ENCODE measurements at regions not wholly inside any gene's neighbourhood (a gene's known extent, or its start where the extent isn't known, plus 50 kb on each side); places are given as distances from the start of the nearest gene placed in this dataset.
"Not testable (repeated sequence)": the region's sequence is repeated elsewhere in the genome, so short reads cannot be mapped to it uniquely, and the experiment has no call there.

DNA sequence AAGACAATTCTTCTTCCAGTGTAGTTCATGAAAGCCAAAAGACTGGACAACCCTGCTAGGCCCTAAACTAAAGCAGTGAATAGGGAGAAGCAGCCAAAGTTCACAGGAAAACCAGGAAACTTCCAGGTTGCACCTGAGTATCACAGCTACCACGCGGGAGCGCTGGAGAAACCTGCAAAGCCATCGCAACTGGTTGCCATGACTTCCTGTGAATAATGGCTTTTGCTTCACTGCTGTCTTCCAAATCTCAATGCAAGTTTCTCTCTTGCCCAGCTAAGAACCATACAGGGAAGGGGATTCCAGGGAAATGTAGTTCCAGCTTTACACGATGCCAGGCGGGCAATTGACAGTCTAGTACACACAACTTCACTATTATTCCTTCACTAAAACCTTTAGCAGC lies 114.1 kb downstream of the GXYLT1 start:
- DNase-seq: no peak

- no peak for DNase-seq
Measured at GRCh38 chr12:42027546-42027945, 117.1 kb downstream of the GXYLT1 start.

DNA sequence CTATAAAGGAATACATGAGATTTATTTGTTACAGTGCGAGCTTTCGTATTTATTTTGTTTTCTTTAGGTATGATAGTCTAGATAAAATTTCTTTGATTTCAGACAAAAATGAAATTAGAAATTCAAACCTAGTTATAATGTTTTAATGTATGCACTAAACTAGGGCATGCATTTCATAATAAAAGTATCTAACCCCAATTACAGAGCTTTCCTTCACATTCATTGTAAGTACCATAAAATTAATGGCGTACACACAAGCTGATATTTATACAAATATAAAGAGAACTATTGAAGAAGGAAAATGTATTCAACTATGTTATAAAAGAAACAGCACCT lies 120.2 kb downstream of the GXYLT1 start:
- DNase-seq: no peak

DNA sequence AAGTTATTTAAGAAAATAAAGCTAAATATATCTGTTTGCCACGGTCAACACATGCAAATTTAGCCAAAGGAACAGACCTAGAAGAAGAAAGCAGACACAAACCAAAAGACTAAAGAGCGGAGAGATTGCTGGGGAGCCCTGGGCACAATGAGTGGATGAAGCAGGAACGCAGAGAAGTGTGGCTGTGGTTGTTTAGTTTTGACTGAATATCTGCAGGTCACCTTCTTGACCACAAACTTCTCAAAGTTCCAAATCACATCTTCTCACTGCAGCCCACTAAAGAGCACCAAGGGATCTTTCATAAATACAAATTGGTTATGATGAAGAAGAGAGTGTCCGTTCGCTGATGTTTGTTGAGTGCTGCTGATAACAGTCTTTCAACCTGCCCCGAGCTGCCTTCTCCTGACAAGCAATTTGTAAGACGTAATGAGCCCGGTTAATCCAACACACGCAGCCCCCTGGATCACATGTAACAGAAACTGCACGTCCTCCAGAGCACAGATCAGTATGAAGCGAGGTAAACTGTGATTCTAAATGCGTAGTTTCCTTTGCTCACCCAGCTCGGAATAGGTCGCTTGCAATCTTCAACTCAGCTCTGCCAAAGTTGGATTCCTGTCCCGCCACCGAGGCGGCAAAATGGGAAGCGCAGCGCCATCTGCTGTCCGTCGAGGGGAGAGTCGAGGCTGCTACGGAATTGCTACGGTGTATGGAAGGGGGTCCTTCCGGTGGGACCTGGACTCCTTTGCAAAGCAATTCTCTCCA lies 120.8 kb downstream of the GXYLT1 start:
- DNase-seq: peak; percentile 48

DNA sequence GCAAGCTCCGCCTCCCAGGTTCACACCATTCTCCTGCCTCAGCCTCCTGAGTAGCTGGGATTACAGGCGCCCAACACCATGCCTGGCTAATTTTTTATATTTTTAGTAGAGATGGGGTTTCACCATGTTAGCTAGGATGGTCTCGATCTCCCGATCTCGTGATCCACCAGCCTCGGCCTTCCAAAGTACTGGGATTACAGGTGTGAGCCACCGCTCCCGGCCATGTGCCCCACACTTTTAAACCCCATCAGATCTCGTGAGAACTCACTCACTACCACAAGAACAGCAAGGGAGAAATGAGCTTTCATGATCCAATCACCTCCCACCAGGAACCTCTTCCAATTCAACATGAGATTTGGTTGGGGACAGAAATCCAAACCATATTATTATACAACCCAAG lies 122.7 kb downstream of the GXYLT1 start:
- DNase-seq: not testable (repeated sequence)

GRCh38 chr12:42021469-42021868 lies 123.2 kb downstream of the GXYLT1 start:
- DNase-seq: no peak

- no peak for DNase-seq
Measured at GRCh38 chr12:42020226-42020625, 124.4 kb downstream of the GXYLT1 start.

DNA sequence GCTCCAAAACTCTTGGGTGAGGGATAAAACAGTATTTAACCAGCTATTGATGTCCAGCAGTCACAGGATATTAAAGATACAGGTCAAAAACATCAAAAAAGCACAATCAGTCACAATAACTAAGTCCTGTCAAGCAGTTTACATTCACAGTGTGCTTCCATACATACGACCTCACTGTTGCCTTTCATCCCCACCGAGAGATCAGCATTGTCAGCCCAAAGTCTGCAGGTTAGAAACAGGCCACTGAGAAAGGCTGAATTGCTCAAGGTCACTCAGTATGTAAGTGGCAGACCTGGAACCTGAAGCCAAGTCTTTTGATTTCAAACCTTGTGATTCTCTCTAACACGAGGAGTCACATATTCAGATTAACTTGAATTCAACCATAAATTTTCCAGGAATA lies 124.9 kb downstream of the GXYLT1 start:
- no peak for DNase-seq

- DNase-seq: no peak
Measured at GRCh38 chr12:42017051-42017450, 127.6 kb downstream of the GXYLT1 start.

DNA sequence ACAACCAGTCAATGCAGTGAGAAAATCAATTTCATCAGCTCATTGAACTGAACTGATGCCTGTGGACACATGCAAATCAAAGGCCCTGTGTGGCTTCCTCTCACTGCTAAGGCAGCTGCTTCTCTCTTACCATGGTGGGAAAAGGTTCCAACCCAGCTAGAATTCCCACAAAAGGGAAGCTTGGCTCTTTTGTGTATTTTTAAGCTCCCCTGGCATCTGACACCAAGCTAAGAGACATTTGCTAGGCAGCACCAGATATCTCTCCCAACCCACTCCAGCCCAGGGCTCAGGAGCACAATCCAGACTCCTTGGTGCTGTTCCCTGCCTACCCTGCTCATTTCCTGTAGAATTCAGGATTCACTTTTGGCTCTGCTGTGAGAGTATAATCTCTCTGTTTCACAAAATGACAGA lies 129.6 kb downstream of the GXYLT1 start:
- no peak for DNase-seq

GRCh38 chr12:42012501-42012900 lies 132.2 kb downstream of the GXYLT1 start:
- not testable (repeated sequence) for DNase-seq

DNA sequence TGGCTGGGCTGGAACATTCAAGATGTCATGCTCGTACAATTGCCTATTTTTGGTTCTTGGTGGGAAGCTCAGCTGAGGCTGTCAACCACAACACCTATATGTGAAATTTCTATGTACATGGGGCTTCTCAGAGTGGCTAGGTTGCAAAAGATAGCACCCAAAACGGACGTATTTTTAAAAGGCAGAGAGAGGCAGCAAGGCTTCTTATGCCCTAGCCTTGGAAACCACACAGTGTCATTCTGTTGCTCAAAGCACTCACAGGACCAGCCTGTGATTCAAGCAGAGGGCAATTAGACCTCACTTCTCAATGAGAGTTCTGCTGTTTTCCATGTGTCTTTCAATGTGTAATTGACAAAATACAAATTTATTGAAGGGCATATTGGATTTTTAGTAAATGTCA lies 134.0 kb downstream of the GXYLT1 start:
- DNase-seq: no peak

GRCh38 chr12:42010257-42010656 lies 134.4 kb downstream of the GXYLT1 start:
- no peak for DNase-seq

- DNase-seq: no peak
Measured at GRCh38 chr12:42008996-42009395, 135.7 kb downstream of the GXYLT1 start.

GRCh38 chr12:42003031-42003430 lies 141.6 kb downstream of the GXYLT1 start:
- no peak for DNase-seq

DNA sequence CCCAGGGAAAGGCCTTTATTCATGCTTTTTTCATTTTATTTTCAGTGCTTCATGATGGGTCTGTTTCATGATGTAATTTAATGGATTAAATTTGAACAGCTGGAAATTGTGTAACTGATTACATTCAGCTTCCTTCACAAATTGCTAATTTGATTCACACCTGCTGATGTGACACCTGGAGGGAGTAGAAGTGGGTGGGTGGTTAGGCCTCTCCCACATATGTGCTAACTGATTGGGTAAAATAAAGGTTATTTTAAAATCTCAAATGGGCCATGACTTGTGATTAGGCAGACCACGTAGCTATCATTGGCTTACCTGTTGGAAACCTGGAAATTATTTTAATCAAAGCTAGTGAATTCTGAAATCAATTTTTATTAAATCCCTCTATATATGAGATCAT lies 142.1 kb downstream of the GXYLT1 start:
- DNase-seq: no peak

DNA sequence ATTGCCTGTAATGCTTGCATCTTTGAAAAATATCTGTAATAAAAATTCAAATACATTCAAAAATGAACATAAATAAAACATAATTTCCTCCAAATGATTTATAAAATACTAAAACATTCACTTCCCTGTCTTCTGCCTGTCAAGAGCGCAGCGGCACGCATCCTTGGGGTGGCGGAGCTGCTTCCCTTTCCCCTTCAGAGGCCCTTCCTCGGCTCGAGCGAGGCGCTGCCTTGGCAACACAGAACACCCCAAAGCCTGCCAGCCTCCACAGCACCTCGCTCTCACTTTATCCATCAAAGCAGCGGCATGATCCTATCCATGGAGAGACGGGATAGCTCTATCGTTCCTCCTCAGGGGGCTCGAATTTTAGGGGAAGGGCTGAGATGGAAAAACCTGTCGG lies 146.2 kb downstream of the GXYLT1 start:
- no peak for DNase-seq

DNA sequence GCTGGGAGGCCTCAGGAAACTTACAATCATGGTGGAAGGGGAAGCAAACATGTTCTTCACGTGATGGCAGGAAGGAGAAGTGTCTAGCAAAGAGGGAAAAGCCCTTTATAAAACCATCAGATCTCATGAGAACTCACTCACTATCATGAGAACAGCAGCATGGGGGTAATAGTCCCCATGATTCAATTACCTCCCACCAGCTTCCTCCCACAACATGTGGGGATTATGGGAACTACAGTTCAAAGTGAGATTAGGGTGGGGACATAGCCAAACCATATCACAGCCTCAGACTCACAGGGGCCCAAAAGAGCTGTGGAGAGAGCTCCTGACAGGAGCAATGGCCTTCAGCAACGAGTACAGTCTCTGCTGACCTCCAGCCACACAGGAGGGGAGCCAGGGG lies 151.4 kb downstream of the GXYLT1 start:
- DNase-seq: no peak

- no peak for DNase-seq
Measured at GRCh38 chr12:41992692-41993215, 151.9 kb downstream of the GXYLT1 start.

- DNase-seq: no peak
Measured at GRCh38 chr12:41992022-41992421, 152.7 kb downstream of the GXYLT1 start.

- no peak for DNase-seq
Measured at GRCh38 chr12:41988715-41989114, 156.0 kb downstream of the GXYLT1 start.

DNA sequence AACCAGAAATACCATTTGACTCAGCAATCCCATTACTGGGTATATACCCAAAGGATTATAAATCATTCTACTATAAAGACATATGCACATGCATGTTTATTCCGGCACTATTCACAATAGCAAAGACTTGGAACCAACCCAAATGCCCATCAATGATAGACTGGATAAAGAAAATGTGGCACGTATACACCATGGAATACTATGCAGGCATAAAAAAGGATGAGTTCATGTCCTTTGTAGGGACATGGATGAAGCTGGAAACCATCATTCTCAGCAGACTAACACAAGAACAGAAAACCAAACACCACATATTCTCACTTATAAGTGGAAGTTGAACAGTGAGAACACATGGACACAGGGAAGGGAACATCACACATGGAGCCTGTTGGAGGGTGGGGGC lies 158.2 kb downstream of the GXYLT1 start:
- DNase-seq: not testable (repeated sequence)

- DNase-seq: no peak
Measured at GRCh38 chr12:41983856-41984255, 160.8 kb downstream of the GXYLT1 start.

DNA sequence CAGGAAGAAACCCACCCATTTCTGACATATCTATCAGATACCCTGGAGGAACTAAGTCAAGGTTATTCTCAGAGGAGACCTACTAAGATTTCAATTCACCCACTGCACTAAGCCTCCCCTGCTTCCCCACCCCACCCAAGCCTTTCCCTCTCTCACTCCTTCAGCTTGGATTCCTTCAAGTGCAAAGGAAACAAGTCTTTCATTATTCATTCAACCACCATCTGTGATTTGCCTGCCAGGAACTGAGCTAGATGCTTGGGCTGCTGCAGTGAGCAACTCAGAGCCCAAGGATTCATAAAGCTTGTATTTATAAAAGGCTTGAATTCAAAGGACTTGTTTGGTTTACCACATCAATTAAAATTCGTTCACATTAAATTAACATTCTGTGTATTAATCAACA lies 161.3 kb downstream of the GXYLT1 start:
- DNase-seq: no peak

DNA sequence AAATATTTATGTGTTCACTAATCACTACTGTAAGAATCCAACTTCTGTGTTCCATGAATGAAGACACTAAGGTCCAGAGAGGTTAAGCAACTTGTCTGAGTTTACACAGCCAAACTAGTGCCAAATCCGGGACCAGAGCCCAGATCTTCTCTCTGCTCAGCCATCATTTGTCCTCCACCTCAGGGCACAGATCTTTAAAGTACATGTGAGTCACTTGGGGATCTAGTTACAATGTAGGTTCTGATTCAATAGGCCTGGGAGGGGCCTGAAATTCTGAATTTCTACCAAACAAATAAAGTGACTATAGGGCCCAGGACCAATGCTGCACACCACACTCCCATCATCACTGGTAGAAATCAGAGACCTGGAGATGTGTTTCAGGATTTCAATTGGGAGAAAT lies 162.9 kb downstream of the GXYLT1 start:
- no peak for DNase-seq
